GM06990 (cell line): ENCODE measurements at regions not wholly inside any gene's neighbourhood (a gene's known extent, or its start where the extent isn't known, plus 50 kb on each side); places are given as distances from the start of the nearest gene placed in this dataset.

Source experiments
- DNase-seq: peaks from one replicate; pipeline ENCODE4 v3.0.0-alpha.2; 2011; ENCODE audit not compliant: insufficient read length; ENCODE audit errors: extremely low read depth
- H3K27me3 ChIP-seq: replicated peaks from 2 replicates; pipeline ENCODE4 v1.6.0; 2011; ENCODE audit warnings: low read length; ENCODE audit not compliant: control insufficient read depth, insufficient read depth
- H3K36me3 ChIP-seq: 2 replicates; pipeline ENCODE4 v1.5.1; 2011; ENCODE audit warnings: low read length; ENCODE audit not compliant: control insufficient read depth, insufficient read depth
- H3K4me3 ChIP-seq: replicated peaks from 2 replicates; pipeline ENCODE4 v1.5.1; 2011; ENCODE audit warnings: low read depth, mild to moderate bottlenecking, control low read depth, low read length
- CTCF ChIP-seq: IDR thresholded peaks from 2 replicates; pipeline ENCODE4 v1.5.1; 2011; ENCODE audit warnings: low read length, control low read depth, mild to moderate bottlenecking, inconsistent platforms; ENCODE audit not compliant: insufficient read depth, poor library complexity, severe bottlenecking

- TF ChIP-seq CTCF: no peak
- no peak for DNase-seq
- no peak overlapping the region for H3K4me3 ChIP-seq
- H3K36me3 ChIP-seq: no peaks in the 10 kb centered on the region
- peaks cover 2% of the 10 kb centered on the region for H3K27me3 ChIP-seq
Observed at GRCh38 chr2:128424406-128425171, 105.9 kb upstream of the HS6ST1 start.

GRCh38 chr2:128425216-128425615 lies 106.5 kb upstream of the HS6ST1 start:
- Histone ChIP-seq H3K4me3 (no peak overlapping the region), H3K36me3 (no peaks in the 10 kb centered on the region), H3K27me3 (peaks cover 2% of the 10 kb centered on the region)
- TF ChIP-seq CTCF: no peak
- DNase-seq: no peak

GRCh38 chr2:128425731-128426620 lies 107.3 kb upstream of the HS6ST1 start:
- Histone ChIP-seq H3K27me3 (peaks cover 2% of the 10 kb centered on the region), H3K4me3 (no peak overlapping the region), H3K36me3 (no peaks in the 10 kb centered on the region)
- no peak for DNase-seq
- TF ChIP-seq CTCF: no peak

GRCh38 chr2:128427413-128427755 lies 108.7 kb upstream of the HS6ST1 start:
- no peak for TF ChIP-seq CTCF
- Histone ChIP-seq H3K36me3 (no peaks in the 10 kb centered on the region), H3K4me3 (no peak overlapping the region), H3K27me3 (peaks cover 2% of the 10 kb centered on the region)
- DNase-seq: no peak

- DNase-seq: no peak
- TF ChIP-seq CTCF: no peak
- no peaks in the 10 kb centered on the region for H3K36me3 ChIP-seq
- no peak overlapping the region for H3K4me3 ChIP-seq
- H3K27me3 ChIP-seq: no peaks in the 10 kb centered on the region
Observed at GRCh38 chr2:128428415-128428814, 109.7 kb upstream of the HS6ST1 start.
